HEK293 (cell line): ENCODE measurements at regions not wholly inside any gene's neighbourhood (a gene's known extent, or its start where the extent isn't known, plus 50 kb on each side); places are given as distances from the start of the nearest gene placed in this dataset.

Experiments
- CTCF ChIA-PET: fragments of 350-600 bp; formaldehyde crosslinking; extraction: SDS; loops from one replicate; lab custom pipeline; 2021; ENCODE audit warnings: antibody characterized with exemption; lab: Yijun Ruan, JAX
- POLR2A ChIA-PET: fragments of 300-600 bp; formaldehyde crosslinking; extraction: SDS; loops from one replicate; lab custom pipeline; 2020; ENCODE audit warnings: antibody characterized with exemption, inconsistent platforms; lab: Yijun Ruan, JAX
- H3K27ac ChIP-seq: fragments of 200-500 bp; sonication (Bioruptor generic); 2 replicates; pipeline ENCODE4 v1.5.1; 2014; ENCODE audit warnings: low read depth, low read length, control low read depth, inconsistent platforms; ENCODE audit errors: extremely low read depth
- H3K36me3 ChIP-seq, 2 experiments: fragments of 200-500 bp in 1 of 2; sonication (Bioruptor generic) in 1 of 2; 1 replicate in 1 of 2; 2 replicates in 1 of 2; pipeline ENCODE4 v1.5.1; 2014 to 2017; ENCODE audit warnings: inconsistent platforms in 2 of 2, low read length in 2 of 2; ENCODE audit not compliant: control insufficient read depth in 2 of 2, insufficient read depth in 1 of 2
- H3K4me1 ChIP-seq: fragments of 200-500 bp; sonication (Bioruptor generic); 2 replicates; pipeline ENCODE4 v1.5.1; 2014; ENCODE audit warnings: mild to moderate bottlenecking, low read length, inconsistent platforms; ENCODE audit not compliant: control insufficient read depth, insufficient read depth
- H3K4me3 ChIP-seq: 2 replicates; pipeline ENCODE4 v1.5.1; 2011; ENCODE audit warnings: low read depth, mild to moderate bottlenecking, control low read depth, low read length, moderate library complexity
- H3K9me3 ChIP-seq: fragments of 200-500 bp; sonication (Bioruptor generic); 2 replicates; pipeline ENCODE4 v1.5.1; 2014; ENCODE audit warnings: low read depth, low read length, inconsistent platforms; ENCODE audit not compliant: control insufficient read depth, insufficient read depth
- SCRT2 ChIP-seq: fragments of 450-650 bp; formaldehyde crosslinking; IDR thresholded peaks from 2 replicates; pipeline ENCODE4 v1.5.1; 2016; ENCODE audit warnings: missing biosample characterization, missing genetic modification characterization
- ZFP41 ChIP-seq: fragments of 450-650 bp; formaldehyde crosslinking; IDR thresholded peaks from 2 replicates; pipeline ENCODE4 v1.5.1; 2016; ENCODE audit warnings: missing biosample characterization, missing genetic modification characterization, borderline replicate concordance
- ZNF132 ChIP-seq: fragments of 450-650 bp; formaldehyde crosslinking; IDR thresholded peaks from 2 replicates; pipeline ENCODE4 v1.5.1; 2017; ENCODE audit warnings: missing biosample characterization, missing genetic modification characterization, borderline replicate concordance
- ZNF140 ChIP-seq: fragments of 450-650 bp; formaldehyde crosslinking; IDR thresholded peaks from 2 replicates; pipeline ENCODE4 v1.5.1; 2016; ENCODE audit warnings: missing biosample characterization, missing genetic modification characterization
- ZNF274 ChIP-seq, 2 experiments: fragments of 200-500 bp in 1 of 2; fragments of 450-650 bp in 1 of 2; sonication (Bioruptor generic) in 1 of 2; formaldehyde crosslinking in 1 of 2; IDR thresholded peaks; 2 replicates each; pipeline versions ENCODE4 v1.5.1 to v1.6.1; 2014 to 2016; ENCODE audit warnings: borderline replicate concordance in 1 of 2, inconsistent platforms in 1 of 2, low read length in 1 of 2, missing biosample characterization in 1 of 2, missing genetic modification characterization in 1 of 2
- ZNF292 ChIP-seq: fragments of 450-650 bp; formaldehyde crosslinking; IDR thresholded peaks from 2 replicates; pipeline ENCODE4 v1.5.1; 2016; ENCODE audit warnings: low read depth, missing biosample characterization, missing genetic modification characterization, borderline replicate concordance
- ZNF350 ChIP-seq: fragments of 450-650 bp; formaldehyde crosslinking; IDR thresholded peaks from 2 replicates; pipeline ENCODE4 v1.5.0; 2017; ENCODE audit warnings: missing biosample characterization, mild to moderate bottlenecking, missing genetic modification characterization
- ZNF404 ChIP-seq: fragments of 450-650 bp; formaldehyde crosslinking; IDR thresholded peaks from 2 replicates; pipeline ENCODE4 v1.5.1; 2017; ENCODE audit warnings: missing biosample characterization, missing genetic modification characterization
- ZNF423 ChIP-seq: fragments of 450-650 bp; formaldehyde crosslinking; IDR thresholded peaks from 2 replicates; pipeline ENCODE4 v1.5.1; 2016; ENCODE audit warnings: missing biosample characterization, missing genetic modification characterization
- ZNF501 ChIP-seq: fragments of 450-650 bp; formaldehyde crosslinking; IDR thresholded peaks from 2 replicates; pipeline ENCODE4 v1.5.1; 2016; ENCODE audit warnings: missing biosample characterization, missing genetic modification characterization
- ZNF623 ChIP-seq: fragments of 450-650 bp; formaldehyde crosslinking; IDR thresholded peaks from 2 replicates; pipeline ENCODE4 v1.5.1; 2016; ENCODE audit warnings: missing biosample characterization, missing genetic modification characterization
- TF ChIP-seq, protein P1 (sequence below): fragments of 450-650 bp; IDR thresholded peaks from 2 replicates; pipeline ENCODE4 v1.5.1; 2018; ENCODE audit warnings: missing biosample characterization, missing genetic modification characterization

DNA sequence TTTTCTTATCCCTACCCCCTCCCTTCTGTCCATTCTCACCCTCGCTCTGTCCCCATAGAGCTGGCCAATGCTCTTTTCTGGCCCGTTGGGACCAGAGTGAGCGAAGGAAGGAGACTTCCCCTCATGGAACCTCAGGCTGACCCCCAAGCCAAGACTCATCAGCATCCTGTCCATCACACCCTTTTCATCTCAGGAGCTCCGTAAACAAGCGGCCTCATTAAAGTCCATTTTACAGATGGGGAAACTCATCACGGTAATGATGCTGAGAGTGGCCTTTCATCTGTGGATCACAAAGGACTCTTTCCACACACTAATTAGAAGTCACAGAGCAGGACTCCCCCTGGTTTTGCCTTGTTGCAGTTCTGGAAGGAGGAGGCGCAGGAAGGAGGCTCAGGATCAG, 67.4 kb upstream of the SLC34A2 start:
- no peaks in the 10 kb centered on the region for H3K36me3 ChIP-seq

DNA sequence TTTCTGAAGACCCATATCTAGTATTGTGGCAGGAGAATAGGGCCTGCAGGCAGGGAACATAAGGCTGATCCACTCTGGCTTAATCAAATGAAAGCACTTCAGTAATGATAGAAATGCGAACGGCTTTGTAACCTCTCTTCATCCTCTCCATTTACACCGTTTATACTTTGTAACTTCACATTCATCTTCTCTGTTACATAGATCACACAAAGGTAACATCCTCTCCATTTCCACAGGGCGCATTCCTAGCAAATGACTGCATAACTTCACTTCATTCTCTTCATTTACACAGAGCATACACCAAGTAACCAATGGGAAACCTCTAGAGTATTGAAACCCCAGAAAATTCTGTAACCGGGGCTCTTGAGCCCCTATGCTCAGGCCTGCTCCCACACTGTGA, 65.5 kb upstream of the SLC34A2 start:
- ChIA-PET CTCF (no interaction called here), POLR2A (no interaction called here)
- TF ChIP-seq ZNF423 (tag by site-specific recombination) (no peak), ZNF404 (tag by site-specific recombination) (no peak), SCRT2 (no peak), ZFP41 (no peak), ZNF292 (tag by site-specific recombination) (no peak), ZNF501 (tag by site-specific recombination) (no peak)

More for the DNA sequence above, 67.4 kb upstream of the SLC34A2 start:
- ChIA-PET POLR2A (no interaction called here), CTCF (no interaction called here)
- no peak for TF ChIP-seq ZNF623 (tag by site-specific recombination)
- H3K27ac ChIP-seq: no peak overlapping the region
- no peaks in the 10 kb centered on the region for H3K4me1 ChIP-seq
- H3K9me3 ChIP-seq: no peaks in the 10 kb centered on the region
- H3K4me3 ChIP-seq: no peak overlapping the region

DNA sequence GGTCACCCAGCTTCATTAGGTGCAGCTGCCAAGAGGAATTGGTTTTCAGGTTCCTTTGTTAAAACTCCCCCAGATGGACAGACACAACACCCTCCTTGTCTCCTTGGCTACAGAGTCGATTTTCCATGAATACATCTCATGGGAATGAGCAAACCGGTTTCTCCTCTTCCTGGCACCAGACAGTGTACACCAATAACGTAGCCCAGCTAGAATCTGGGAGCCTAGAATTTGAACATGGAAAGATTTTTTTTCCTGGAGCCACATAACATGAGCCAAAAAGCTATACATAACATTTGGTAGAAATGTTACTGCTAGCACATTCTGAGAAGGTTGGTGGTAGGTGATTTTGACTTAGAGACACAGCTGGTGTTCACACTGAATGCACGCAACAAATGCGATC, 62.9 kb upstream of the SLC34A2 start:
- TF ChIP-seq ZNF140 (no peak), ZNF274 (IDR thresholded peaks at IDR 0.05; ENCODE audit: low read length) (no peak), ZNF274 (tag by site-specific recombination; IDR thresholded peaks at IDR 0.05; ENCODE audit: borderline replicate concordance) (no peak), ZNF132 (tag by site-specific recombination) (no peak), ZNF350 (no peak)
- TF ChIP-seq, protein P1, sequence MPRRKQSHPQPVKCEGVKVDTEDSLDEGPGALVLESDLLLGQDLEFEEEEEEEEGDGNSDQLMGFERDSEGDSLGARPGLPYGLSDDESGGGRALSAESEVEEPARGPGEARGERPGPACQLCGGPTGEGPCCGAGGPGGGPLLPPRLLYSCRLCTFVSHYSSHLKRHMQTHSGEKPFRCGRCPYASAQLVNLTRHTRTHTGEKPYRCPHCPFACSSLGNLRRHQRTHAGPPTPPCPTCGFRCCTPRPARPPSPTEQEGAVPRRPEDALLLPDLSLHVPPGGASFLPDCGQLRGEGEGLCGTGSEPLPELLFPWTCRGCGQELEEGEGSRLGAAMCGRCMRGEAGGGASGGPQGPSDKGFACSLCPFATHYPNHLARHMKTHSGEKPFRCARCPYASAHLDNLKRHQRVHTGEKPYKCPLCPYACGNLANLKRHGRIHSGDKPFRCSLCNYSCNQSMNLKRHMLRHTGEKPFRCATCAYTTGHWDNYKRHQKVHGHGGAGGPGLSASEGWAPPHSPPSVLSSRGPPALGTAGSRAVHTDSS (tag by site-specific recombination): no peak
- POLR2A ChIA-PET: no interaction called here
- H3K36me3 ChIP-seq: no peaks in the 10 kb centered on the region
- no peak overlapping the region for H3K27ac ChIP-seq
- CTCF ChIA-PET: interaction anchor here (0.8 kb wide), 1 partner anchor 27 kb away, joined by 5 read pairs; no protein-coding TSS in a partner anchor
- no peaks in the 10 kb centered on the region for H3K9me3 ChIP-seq
- H3K4me3 ChIP-seq: no peak overlapping the region
- no peaks in the 10 kb centered on the region for H3K4me1 ChIP-seq

More for the DNA sequence above, 65.5 kb upstream of the SLC34A2 start:
- H3K9me3 ChIP-seq: no peaks in the 10 kb centered on the region
- no peak overlapping the region for H3K4me3 ChIP-seq
- no peak overlapping the region for H3K27ac ChIP-seq
- H3K36me3 ChIP-seq: no peaks in the 10 kb centered on the region
- H3K4me1 ChIP-seq: no peaks in the 10 kb centered on the region
